ENCODE measurements at regions not wholly inside any gene's neighbourhood (a gene's known extent, or its start where the extent isn't known, plus 50 kb on each side); places are given as distances from the start of the nearest gene placed in this dataset.

GRCh38 chr10:42996588-42996987 lies 80.3 kb upstream of the RET start:
- TF ChIP-seq CTCF (IDR thresholded peaks at IDR 0.05) (no peak), POLR2A (IDR thresholded peaks at IDR 0.05) (no peak), POLR2AphosphoS5 (IDR thresholded peaks at IDR 0.05) (no peak)

Data from prostate gland (tissue), 2 donors.